ENCODE measurements at regions not wholly inside any gene's neighbourhood (a gene's known extent, or its start where the extent isn't known, plus 50 kb on each side); places are given as distances from the start of the nearest gene placed in this dataset.

DNA sequence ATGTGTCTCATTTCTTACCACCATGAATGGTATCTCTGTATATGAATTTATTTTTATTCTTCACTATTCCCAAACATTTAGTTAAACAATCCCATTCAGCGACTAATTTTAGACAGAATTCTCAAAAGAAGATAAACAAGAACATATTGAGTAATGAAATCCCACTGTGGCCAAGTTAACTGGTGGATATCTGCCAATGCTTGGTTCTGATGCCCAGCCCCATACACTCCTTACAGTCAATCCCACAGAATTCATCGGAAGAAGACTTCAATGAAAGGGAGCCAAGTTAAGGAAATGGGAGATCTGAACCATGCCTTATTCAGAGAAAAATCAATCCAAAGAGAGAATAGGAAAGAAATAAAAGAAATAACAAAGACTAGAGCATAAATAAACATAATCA is 518.0 kb downstream of the XPNPEP1 start:
- DNase-seq (ENCODE audit: low read depth): no peak
- no peak overlapping the region for H3K4me3 ChIP-seq (ENCODE audit: low read depth, low read length)
- TF ChIP-seq, protein P1, sequence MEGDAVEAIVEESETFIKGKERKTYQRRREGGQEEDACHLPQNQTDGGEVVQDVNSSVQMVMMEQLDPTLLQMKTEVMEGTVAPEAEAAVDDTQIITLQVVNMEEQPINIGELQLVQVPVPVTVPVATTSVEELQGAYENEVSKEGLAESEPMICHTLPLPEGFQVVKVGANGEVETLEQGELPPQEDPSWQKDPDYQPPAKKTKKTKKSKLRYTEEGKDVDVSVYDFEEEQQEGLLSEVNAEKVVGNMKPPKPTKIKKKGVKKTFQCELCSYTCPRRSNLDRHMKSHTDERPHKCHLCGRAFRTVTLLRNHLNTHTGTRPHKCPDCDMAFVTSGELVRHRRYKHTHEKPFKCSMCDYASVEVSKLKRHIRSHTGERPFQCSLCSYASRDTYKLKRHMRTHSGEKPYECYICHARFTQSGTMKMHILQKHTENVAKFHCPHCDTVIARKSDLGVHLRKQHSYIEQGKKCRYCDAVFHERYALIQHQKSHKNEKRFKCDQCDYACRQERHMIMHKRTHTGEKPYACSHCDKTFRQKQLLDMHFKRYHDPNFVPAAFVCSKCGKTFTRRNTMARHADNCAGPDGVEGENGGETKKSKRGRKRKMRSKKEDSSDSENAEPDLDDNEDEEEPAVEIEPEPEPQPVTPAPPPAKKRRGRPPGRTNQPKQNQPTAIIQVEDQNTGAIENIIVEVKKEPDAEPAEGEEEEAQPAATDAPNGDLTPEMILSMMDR (conservative IDR thresholded peaks at IDR 0.05; ENCODE audit: low read depth, low read length): no peak

DNA sequence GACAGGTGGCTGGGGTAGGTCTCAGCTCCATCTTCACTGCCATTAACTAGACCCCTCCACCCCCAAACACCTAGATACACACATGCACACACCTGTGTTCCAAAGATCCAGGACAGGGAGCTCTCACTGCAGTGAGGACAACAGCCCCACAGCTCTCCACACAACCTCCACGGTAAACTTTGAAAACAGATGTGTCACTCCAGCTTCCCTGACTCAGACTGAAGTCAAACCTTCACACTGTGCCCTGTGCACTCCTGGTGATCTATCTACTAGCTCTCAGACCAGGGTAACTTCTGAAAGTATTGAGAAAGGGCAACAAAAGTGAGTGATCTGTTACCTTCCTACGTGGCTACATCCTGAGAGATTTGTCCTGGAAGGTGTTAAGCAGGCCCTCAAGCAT is 519.8 kb downstream of the XPNPEP1 start:
- TF ChIP-seq, protein P1 (conservative IDR thresholded peaks at IDR 0.05; ENCODE audit: low read depth, low read length): no peak
- no peak overlapping the region for H3K4me3 ChIP-seq (ENCODE audit: low read depth, low read length)
- DNase-seq (ENCODE audit: low read depth): no peak

DNA sequence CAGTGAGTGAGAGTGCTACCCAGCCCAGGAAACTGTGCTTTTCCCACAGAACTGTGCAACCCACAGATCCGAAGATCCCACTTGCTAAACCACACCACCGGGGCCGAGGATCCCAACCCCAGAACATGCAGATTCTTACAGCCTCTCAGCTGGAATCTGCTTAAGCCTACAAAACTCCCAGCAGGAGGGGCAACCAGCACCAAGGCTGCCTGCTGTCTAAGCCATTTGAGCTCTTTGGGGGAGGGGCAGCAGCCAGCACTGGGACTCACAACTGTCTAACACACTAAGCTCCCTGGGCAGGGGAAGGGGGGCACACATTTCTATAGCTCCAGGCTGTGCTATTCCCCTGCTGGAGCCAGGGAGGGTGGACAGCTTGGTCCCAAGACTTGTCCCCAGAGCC is 529.9 kb downstream of the XPNPEP1 start:
- DNase-seq (ENCODE audit: low read depth): no peak
- no peak overlapping the region for H3K4me3 ChIP-seq (ENCODE audit: low read depth, low read length)
- TF ChIP-seq, protein P1 (conservative IDR thresholded peaks at IDR 0.05; ENCODE audit: low read depth, low read length): no peak

DNA sequence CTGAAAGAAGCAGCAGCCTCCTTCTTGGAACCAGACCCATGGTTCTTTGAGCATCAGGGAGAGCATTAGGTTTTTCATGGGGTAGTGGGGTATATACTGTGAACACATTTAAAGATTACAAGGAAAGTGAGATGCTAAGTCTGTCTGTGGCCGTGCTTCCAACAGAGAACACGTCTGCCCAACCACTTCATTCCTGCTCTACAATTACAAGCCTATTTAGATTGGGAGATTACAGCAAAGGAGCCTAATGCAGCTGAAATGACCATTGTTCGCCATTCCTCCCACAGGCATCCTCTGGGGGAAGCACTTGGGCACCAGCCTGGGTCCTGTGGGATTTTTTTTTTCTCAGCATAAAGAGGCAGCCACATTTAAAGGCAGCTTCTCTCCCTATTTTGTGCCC is 536.4 kb downstream of the XPNPEP1 start:
- no peak overlapping the region for H3K4me3 ChIP-seq (ENCODE audit: low read depth, low read length)
- TF ChIP-seq, protein P1 (conservative IDR thresholded peaks at IDR 0.05; ENCODE audit: low read depth, low read length): no peak

DNA sequence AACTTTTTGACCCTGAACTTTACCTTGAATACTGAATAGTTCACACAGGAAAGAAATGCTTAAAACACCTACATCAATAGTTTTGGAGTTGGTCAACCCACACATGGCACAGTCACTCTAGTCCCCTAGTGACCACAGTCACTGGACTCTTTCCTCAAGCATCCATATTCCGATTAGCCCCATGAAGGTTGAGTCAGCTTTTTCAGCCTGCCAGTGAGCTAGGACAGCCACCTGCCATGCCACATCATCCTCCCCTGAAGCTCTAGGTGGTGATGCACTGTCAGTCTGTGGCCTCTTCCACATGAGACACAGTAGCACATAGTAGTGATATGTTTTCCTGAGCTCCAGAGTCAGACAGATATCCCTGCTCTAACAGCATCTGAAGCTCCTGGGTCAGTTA is 537.2 kb downstream of the XPNPEP1 start:
- TF ChIP-seq, protein P1 (conservative IDR thresholded peaks at IDR 0.05; ENCODE audit: low read depth, low read length): no peak
- DNase-seq (ENCODE audit: low read depth): no peak
- no peak overlapping the region for H3K4me3 ChIP-seq (ENCODE audit: low read depth, low read length)

More for the DNA sequence above, 536.4 kb downstream of the XPNPEP1 start:
- no peak for DNase-seq (ENCODE audit: low read depth)

DNA sequence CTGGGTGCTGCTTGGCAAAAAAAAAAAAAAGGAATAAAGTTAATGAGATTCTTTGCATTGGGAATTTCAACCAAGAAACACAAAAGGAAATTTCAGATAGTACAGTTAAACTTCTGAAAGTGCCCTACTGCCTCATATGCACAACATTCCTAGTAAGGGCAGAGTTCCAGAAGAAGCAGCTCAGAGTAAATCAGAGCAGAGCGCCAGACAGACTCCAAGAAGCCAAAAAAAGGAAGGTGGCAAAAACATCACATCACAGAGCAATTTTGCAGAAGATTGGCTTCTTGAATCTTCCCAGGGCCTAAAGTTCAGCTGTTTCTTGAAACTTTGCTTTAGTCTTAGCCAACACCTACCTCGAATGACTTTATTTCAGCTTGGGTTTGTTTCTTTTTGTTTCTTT is 544.1 kb downstream of the XPNPEP1 start:
- DNase-seq (ENCODE audit: low read depth): no peak
- no peak overlapping the region for H3K4me3 ChIP-seq (ENCODE audit: low read depth, low read length)
- TF ChIP-seq, protein P1 (conservative IDR thresholded peaks at IDR 0.05; ENCODE audit: low read depth, low read length): no peak

DNA sequence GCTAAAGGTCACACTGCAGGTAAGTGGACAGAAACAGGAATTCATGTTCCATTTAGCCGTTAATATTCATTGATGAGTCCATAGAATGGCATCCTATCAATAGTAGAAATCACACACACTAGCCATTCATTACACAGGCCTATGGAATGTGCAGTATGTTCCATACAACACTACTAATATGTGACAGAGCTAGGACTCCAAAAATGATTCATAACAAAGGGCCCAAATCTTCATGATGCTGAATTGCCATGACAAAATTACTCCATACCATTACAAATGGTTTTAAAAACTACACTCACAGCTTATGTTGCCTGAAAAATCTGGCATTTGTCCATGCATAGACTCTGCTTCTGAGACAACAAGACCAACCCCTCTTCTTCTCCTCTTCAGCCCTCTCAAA is 549.1 kb downstream of the XPNPEP1 start:
- H3K4me3 ChIP-seq (ENCODE audit: low read depth, low read length): no peak overlapping the region
- peak; percentile 14 for DNase-seq (ENCODE audit: low read depth)
- TF ChIP-seq, protein P1 (conservative IDR thresholded peaks at IDR 0.05; ENCODE audit: low read depth, low read length): no peak
